ENCODE measurements at regions not wholly inside any gene's neighbourhood (a gene's known extent, or its start where the extent isn't known, plus 50 kb on each side); places are given as distances from the start of the nearest gene placed in this dataset.
"Not testable (repeated sequence)": the region's sequence is repeated elsewhere in the genome, so short reads cannot be mapped to it uniquely, and the experiment has no call there.

DNA sequence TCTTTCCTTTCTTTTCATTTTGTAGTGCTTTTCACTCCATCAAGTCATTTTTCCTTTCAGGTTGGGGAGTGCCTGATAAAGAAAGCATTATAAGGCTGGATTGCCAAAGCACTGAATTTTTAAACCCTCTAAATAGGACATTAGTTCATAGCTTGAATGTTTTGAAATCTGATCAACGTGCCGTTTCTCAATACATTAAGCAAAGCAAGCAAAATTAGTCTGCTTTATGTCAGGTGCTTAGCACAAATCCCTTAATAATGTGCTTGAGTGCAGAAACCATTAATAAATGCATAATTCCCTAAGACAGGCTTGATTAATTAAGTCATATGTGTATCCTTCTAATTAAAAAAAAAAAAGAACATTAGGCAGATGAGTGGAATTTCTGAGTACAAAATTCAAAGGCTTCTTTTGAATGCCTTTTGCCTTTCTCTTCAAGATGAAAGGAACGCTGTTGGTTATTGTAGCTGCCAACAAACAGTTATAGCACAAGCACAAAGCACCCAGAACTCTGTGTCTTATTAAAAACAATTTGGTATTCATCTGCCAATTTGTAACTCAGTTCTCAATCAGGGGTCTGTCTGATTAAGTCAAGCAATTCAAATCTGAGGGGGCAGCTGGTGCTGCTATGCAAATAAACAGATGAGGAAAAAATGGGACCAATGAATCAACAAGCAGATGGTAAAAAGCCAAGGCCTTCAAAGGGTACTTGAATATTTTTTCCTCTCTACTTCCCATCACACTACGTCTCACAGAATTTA is 233.7 kb downstream of the TLE1 start:
- Histone ChIP-seq H3K4me3 (ENCODE audit: insufficient read depth, low read depth, low read length, poor library complexity, severe bottlenecking) (no peak overlapping the region), H3K9me3 (ENCODE audit: control insufficient read depth, low read length) (no peaks in the 10 kb centered on the region), H3K36me3 (ENCODE audit: control insufficient read depth, insufficient read depth, low read length) (no peaks in the 10 kb centered on the region), H3K27ac (ENCODE audit: insufficient read depth, low read length, poor library complexity, severe bottlenecking) (no peak overlapping the region), H3K4me1 (ENCODE audit: control insufficient read depth, insufficient read depth, low read length, poor library complexity, severe bottlenecking) (no peaks in the 10 kb centered on the region), H3K27me3 (replicated peaks; ENCODE audit: control insufficient read depth, insufficient read depth, low read length, poor library complexity, severe bottlenecking) (no peaks in the 10 kb centered on the region)
- DNase-seq: no peak

GRCh38 chr9:81445331-81445921 is 243.9 kb downstream of the TLE1 start:
- DNase-seq: no peak
- Histone ChIP-seq H3K36me3 (ENCODE audit: control insufficient read depth, insufficient read depth, low read length) (no peaks in the 10 kb centered on the region), H3K27me3 (replicated peaks; ENCODE audit: control insufficient read depth, insufficient read depth, low read length, poor library complexity, severe bottlenecking) (no peaks in the 10 kb centered on the region), H3K4me1 (ENCODE audit: control insufficient read depth, insufficient read depth, low read length, poor library complexity, severe bottlenecking) (no peaks in the 10 kb centered on the region), H3K4me3 (ENCODE audit: insufficient read depth, low read depth, low read length, poor library complexity, severe bottlenecking) (no peak overlapping the region), H3K27ac (ENCODE audit: insufficient read depth, low read length, poor library complexity, severe bottlenecking) (no peak overlapping the region), H3K9me3 (ENCODE audit: control insufficient read depth, low read length) (peaks cover 5% of the 10 kb centered on the region)

DNA sequence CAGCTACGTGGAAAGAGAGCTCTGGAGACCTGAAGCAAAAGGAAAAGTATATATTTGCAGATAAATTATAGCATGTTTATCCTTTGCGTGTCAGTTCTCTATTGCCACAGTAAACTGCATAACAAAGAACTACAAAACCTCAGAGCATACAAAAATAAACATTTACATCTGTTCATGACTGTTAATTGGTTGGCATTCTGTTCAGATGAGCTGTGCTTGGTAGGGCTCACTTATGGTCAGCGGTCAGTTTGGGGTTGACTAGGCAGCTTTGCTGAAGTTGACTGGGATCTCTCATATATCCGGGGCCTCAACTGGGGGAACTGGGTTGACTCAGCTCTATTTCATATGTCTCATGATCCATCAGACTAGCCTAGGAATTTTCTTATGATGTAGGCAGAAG is 257.7 kb downstream of the TLE1 start:
- DNase-seq: no peak
- no peaks in the 10 kb centered on the region for H3K36me3 ChIP-seq (ENCODE audit: control insufficient read depth, insufficient read depth, low read length)
- no peak overlapping the region for H3K4me3 ChIP-seq (ENCODE audit: insufficient read depth, low read depth, low read length, poor library complexity, severe bottlenecking)
- no peaks in the 10 kb centered on the region for H3K9me3 ChIP-seq (ENCODE audit: control insufficient read depth, low read length)
- H3K27ac ChIP-seq (ENCODE audit: insufficient read depth, low read length, poor library complexity, severe bottlenecking): no peak overlapping the region
- H3K27me3 ChIP-seq (replicated peaks; ENCODE audit: control insufficient read depth, insufficient read depth, low read length, poor library complexity, severe bottlenecking): no peaks in the 10 kb centered on the region
- H3K4me1 ChIP-seq (ENCODE audit: control insufficient read depth, insufficient read depth, low read length, poor library complexity, severe bottlenecking): no peaks in the 10 kb centered on the region

DNA sequence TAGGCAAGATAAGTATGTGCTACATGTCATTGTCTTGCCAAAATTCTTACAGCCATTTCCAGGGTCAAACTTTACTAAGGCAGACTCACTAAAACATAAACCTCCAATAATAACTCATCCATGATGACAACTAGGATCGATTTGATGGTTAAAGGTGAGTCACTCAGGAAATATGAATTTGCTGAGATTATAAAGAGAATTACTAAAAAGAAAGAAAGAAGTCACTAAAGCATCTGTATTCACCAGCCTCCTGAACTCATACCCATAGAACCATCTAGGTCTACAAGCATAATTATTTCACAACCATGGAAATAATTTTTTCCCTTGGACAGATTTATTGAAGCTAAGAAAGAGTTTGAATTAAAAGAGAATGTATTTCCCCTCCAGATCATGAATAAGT is 258.6 kb downstream of the TLE1 start:
- H3K27ac ChIP-seq (ENCODE audit: insufficient read depth, low read length, poor library complexity, severe bottlenecking): no peak overlapping the region

DNA sequence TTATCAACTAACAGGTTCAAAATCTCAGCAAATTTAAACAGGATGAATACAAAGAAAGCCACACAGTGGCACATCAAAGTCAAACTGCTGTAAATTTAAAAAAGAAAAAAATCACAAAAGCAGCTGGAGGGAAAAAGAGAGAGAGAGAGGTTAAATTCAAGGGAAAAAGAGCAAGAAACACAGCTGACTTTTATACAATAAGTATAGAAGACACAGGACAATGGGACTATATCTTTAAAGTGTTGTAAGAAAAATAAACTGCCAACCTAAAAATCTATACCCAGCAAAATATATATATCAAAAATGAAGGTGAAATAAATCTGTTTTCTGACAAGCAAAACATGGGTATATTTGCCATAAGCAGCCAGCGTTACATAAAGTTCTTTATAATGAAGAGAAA is 261.5 kb downstream of the TLE1 start:
- no peak for DNase-seq
- no peak overlapping the region for H3K4me3 ChIP-seq (ENCODE audit: insufficient read depth, low read depth, low read length, poor library complexity, severe bottlenecking)
- H3K36me3 ChIP-seq (ENCODE audit: control insufficient read depth, insufficient read depth, low read length): no peaks in the 10 kb centered on the region
- no peaks in the 10 kb centered on the region for H3K27me3 ChIP-seq (replicated peaks; ENCODE audit: control insufficient read depth, insufficient read depth, low read length, poor library complexity, severe bottlenecking)
- H3K4me1 ChIP-seq (ENCODE audit: control insufficient read depth, insufficient read depth, low read length, poor library complexity, severe bottlenecking): no peaks in the 10 kb centered on the region
- H3K9me3 ChIP-seq (ENCODE audit: control insufficient read depth, low read length): no peaks in the 10 kb centered on the region
- no peak overlapping the region for H3K27ac ChIP-seq (ENCODE audit: insufficient read depth, low read length, poor library complexity, severe bottlenecking)

More for the DNA sequence above, 258.6 kb downstream of the TLE1 start:
- H3K9me3 ChIP-seq (ENCODE audit: control insufficient read depth, low read length): no peaks in the 10 kb centered on the region
- H3K27me3 ChIP-seq (replicated peaks; ENCODE audit: control insufficient read depth, insufficient read depth, low read length, poor library complexity, severe bottlenecking): no peaks in the 10 kb centered on the region
- no peak overlapping the region for H3K4me3 ChIP-seq (ENCODE audit: insufficient read depth, low read depth, low read length, poor library complexity, severe bottlenecking)
- DNase-seq: no peak
- H3K36me3 ChIP-seq (ENCODE audit: control insufficient read depth, insufficient read depth, low read length): no peaks in the 10 kb centered on the region
- H3K4me1 ChIP-seq (ENCODE audit: control insufficient read depth, insufficient read depth, low read length, poor library complexity, severe bottlenecking): no peaks in the 10 kb centered on the region

GRCh38 chr9:81424431-81424830 is 264.9 kb downstream of the TLE1 start:
- Histone ChIP-seq H3K27me3 (replicated peaks; ENCODE audit: control insufficient read depth, insufficient read depth, low read length, poor library complexity, severe bottlenecking) (no peaks in the 10 kb centered on the region), H3K4me3 (ENCODE audit: insufficient read depth, low read depth, low read length, poor library complexity, severe bottlenecking) (no peak overlapping the region), H3K27ac (ENCODE audit: insufficient read depth, low read length, poor library complexity, severe bottlenecking) (no peak overlapping the region), H3K36me3 (ENCODE audit: control insufficient read depth, insufficient read depth, low read length) (no peaks in the 10 kb centered on the region), H3K4me1 (ENCODE audit: control insufficient read depth, insufficient read depth, low read length, poor library complexity, severe bottlenecking) (no peaks in the 10 kb centered on the region), H3K9me3 (ENCODE audit: control insufficient read depth, low read length) (no peaks in the 10 kb centered on the region)
- DNase-seq: no peak

DNA sequence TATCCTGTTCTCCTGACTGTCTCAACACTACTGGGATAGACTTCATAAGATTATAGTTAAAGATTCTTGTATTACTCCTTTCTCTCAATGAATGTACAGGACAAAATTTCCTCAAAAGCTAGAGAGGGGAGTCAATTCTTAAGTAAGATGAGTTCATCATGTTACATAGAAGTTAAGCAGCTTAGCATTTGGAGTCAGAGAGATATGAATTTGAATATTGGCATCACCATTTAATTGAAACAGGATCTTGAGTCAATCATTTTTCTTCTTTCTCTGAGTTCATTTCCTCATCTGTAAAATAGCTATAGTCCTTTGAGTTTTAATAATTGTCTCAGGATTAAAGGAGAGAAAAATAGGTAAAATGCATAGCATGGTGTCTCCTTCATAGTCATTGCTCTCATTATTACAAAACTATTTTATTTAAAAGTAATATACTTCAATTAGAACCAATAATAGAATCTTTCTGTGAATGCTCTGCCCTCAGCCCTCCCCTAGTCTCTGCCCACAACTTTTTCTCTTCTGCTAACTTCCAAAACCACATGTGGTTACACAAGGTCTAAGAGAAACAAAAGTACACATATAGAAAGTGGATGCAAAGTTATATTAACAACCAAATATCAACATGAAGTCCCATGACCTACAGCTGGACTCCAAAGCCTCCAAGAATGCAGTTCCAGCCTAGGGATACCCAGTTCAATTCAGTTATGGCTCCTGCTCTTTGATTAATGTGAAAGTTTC is 265.6 kb downstream of the TLE1 start:
- Histone ChIP-seq H3K4me1 (ENCODE audit: control insufficient read depth, insufficient read depth, low read length, poor library complexity, severe bottlenecking) (no peaks in the 10 kb centered on the region), H3K36me3 (ENCODE audit: control insufficient read depth, insufficient read depth, low read length) (no peaks in the 10 kb centered on the region), H3K27me3 (replicated peaks; ENCODE audit: control insufficient read depth, insufficient read depth, low read length, poor library complexity, severe bottlenecking) (no peaks in the 10 kb centered on the region), H3K4me3 (ENCODE audit: insufficient read depth, low read depth, low read length, poor library complexity, severe bottlenecking) (no peak overlapping the region), H3K27ac (ENCODE audit: insufficient read depth, low read length, poor library complexity, severe bottlenecking) (no peak overlapping the region), H3K9me3 (ENCODE audit: control insufficient read depth, low read length) (no peaks in the 10 kb centered on the region)
- DNase-seq: no peak

DNA sequence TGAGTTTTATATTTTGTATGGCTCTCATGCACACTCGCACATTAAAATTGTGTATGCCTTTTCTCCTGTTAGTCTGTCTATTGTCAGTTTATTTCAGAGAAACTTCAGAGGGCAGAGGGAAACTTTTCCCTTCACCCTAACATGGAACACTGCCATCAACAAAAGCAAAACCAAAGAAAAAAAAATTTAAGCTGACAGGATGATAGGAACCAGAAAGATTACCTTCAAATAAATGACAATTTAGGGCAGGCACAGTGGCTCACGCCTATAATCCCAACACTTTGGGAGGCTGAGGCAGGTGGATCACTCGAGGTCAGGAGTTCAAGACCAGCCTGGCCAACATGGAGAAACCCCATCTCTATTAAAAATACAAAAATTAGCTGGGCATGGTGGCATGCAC is 268.3 kb downstream of the TLE1 start:
- not testable (repeated sequence) for H3K4me1 ChIP-seq (ENCODE audit: control insufficient read depth, insufficient read depth, low read length, poor library complexity, severe bottlenecking); H3K9me3 ChIP-seq (ENCODE audit: control insufficient read depth, low read length); H3K27ac ChIP-seq (ENCODE audit: insufficient read depth, low read length, poor library complexity, severe bottlenecking); H3K36me3 ChIP-seq (ENCODE audit: control insufficient read depth, insufficient read depth, low read length); H3K4me3 ChIP-seq (ENCODE audit: insufficient read depth, low read depth, low read length, poor library complexity, severe bottlenecking); H3K27me3 ChIP-seq (replicated peaks; ENCODE audit: control insufficient read depth, insufficient read depth, low read length, poor library complexity, severe bottlenecking); DNase-seq

GRCh38 chr9:81420024-81420423 is 269.3 kb downstream of the TLE1 start:
- H3K4me3 ChIP-seq (ENCODE audit: insufficient read depth, low read depth, low read length, poor library complexity, severe bottlenecking): no peak overlapping the region
- H3K27me3 ChIP-seq (replicated peaks; ENCODE audit: control insufficient read depth, insufficient read depth, low read length, poor library complexity, severe bottlenecking): no peaks in the 10 kb centered on the region
- H3K36me3 ChIP-seq (ENCODE audit: control insufficient read depth, insufficient read depth, low read length): no peaks in the 10 kb centered on the region
- H3K4me1 ChIP-seq (ENCODE audit: control insufficient read depth, insufficient read depth, low read length, poor library complexity, severe bottlenecking): no peaks in the 10 kb centered on the region
- H3K27ac ChIP-seq (ENCODE audit: insufficient read depth, low read length, poor library complexity, severe bottlenecking): no peak overlapping the region
- no peaks in the 10 kb centered on the region for H3K9me3 ChIP-seq (ENCODE audit: control insufficient read depth, low read length)
- DNase-seq: no peak

DNA sequence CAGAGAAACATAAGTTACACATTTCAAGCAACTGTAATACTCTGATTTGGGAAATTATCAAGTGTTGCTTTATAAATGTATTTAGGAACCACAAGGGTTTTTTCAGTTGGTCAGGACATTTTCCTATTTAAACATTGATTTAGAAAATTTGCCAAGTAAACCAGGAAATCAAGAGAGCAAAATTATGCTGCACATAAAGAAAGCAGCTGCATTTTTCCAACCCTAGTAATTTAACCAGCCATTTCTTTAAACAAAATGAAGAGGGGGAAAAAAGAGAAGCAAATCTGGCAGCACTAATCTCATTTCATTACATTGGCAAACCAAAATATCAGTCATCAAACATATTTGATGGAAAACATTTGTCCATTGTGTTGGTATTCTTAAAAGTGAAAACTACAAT is 271.4 kb downstream of the TLE1 start:
- Histone ChIP-seq H3K4me1 (ENCODE audit: control insufficient read depth, insufficient read depth, low read length, poor library complexity, severe bottlenecking) (no peaks in the 10 kb centered on the region), H3K27ac (ENCODE audit: insufficient read depth, low read length, poor library complexity, severe bottlenecking) (no peak overlapping the region), H3K36me3 (ENCODE audit: control insufficient read depth, insufficient read depth, low read length) (no peaks in the 10 kb centered on the region), H3K9me3 (ENCODE audit: control insufficient read depth, low read length) (no peaks in the 10 kb centered on the region), H3K27me3 (replicated peaks; ENCODE audit: control insufficient read depth, insufficient read depth, low read length, poor library complexity, severe bottlenecking) (no peaks in the 10 kb centered on the region), H3K4me3 (ENCODE audit: insufficient read depth, low read depth, low read length, poor library complexity, severe bottlenecking) (no peak overlapping the region)
- DNase-seq: no peak
